Peyer's patch (tissue), 4 donors: ENCODE measurements at regions not wholly inside any gene's neighbourhood (a gene's known extent, or its start where the extent isn't known, plus 50 kb on each side); places are given as distances from the start of the nearest gene placed in this dataset.

Experiments used
- DNase-seq, 3 donors: peaks; one replicate each; pipeline ENCODE4 v3.0.0-alpha.2; 2017 to 2019
- H3K27ac ChIP-seq, 4 donors: fragments of 200-600 bp; sonication (generic); one replicate each; pipeline ENCODE4 v1.5.1; 2016 to 2019
- H3K27me3 ChIP-seq, 2 donors: fragments of 200-600 bp; sonication (generic); one replicate each; pipeline ENCODE4 v1.5.1; 2019
- H3K36me3 ChIP-seq, 3 donors: fragments of 200-600 bp; sonication (generic); one replicate each; pipeline ENCODE4 v1.5.1; 2016 to 2019
- H3K4me1 ChIP-seq, 4 donors: fragments of 200-600 bp; sonication (generic); one replicate each; pipeline ENCODE4 v1.5.1; 2016 to 2019
- H3K4me3 ChIP-seq, 4 donors: fragments of 200-600 bp; sonication (generic); 1 replicate in 3 of 4; 2 replicates in 1 of 4; pipeline ENCODE4 v1.5.1; 2016 to 2019; ENCODE audit warnings: mild to moderate bottlenecking in 1 of 4
- H3K9me3 ChIP-seq, 4 donors: fragments of 200-600 bp; sonication (generic); one replicate each; pipeline ENCODE4 v1.5.1; 2016 to 2019; ENCODE audit warnings: mild to moderate bottlenecking in 1 of 4
- POLR2A ChIP-seq, 2 donors: fragments of 450-650 bp; IDR thresholded peaks; one replicate each; pipeline ENCODE4 v1.5.1; 2017; ENCODE audit warnings: antibody characterized with exemption in 2 of 2, mild to moderate bottlenecking in 2 of 2, moderate library complexity in 2 of 2
- TF ChIP-seq, protein P1 (sequence below), 6 experiments: fragments of 450-650 bp in 4 of 6; fragments of 200-600 bp in 2 of 6; sonication (generic) in 1 of 6; IDR thresholded peaks; one replicate each; pipeline ENCODE4 v1.5.1; 2017 to 2019; ENCODE audit warnings: antibody characterized with exemption in 6 of 6, mild to moderate bottlenecking in 3 of 6, moderate library complexity in 1 of 6

GRCh38 chr18:30743033-30743432, 299.5 kb downstream of the DSC3 start:
- H3K4me3 ChIP-seq = no peak overlapping the region
- no peaks in the 10 kb centered on the region for H3K36me3 ChIP-seq
- no peaks in the 10 kb centered on the region for H3K4me1 ChIP-seq
- DNase-seq = no peak
- TF ChIP-seq, protein P1, sequence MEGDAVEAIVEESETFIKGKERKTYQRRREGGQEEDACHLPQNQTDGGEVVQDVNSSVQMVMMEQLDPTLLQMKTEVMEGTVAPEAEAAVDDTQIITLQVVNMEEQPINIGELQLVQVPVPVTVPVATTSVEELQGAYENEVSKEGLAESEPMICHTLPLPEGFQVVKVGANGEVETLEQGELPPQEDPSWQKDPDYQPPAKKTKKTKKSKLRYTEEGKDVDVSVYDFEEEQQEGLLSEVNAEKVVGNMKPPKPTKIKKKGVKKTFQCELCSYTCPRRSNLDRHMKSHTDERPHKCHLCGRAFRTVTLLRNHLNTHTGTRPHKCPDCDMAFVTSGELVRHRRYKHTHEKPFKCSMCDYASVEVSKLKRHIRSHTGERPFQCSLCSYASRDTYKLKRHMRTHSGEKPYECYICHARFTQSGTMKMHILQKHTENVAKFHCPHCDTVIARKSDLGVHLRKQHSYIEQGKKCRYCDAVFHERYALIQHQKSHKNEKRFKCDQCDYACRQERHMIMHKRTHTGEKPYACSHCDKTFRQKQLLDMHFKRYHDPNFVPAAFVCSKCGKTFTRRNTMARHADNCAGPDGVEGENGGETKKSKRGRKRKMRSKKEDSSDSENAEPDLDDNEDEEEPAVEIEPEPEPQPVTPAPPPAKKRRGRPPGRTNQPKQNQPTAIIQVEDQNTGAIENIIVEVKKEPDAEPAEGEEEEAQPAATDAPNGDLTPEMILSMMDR (IDR thresholded peaks at IDR 0.05) = no peak
- TF ChIP-seq POLR2A (IDR thresholded peaks at IDR 0.05) = no peak
- H3K27me3 ChIP-seq = no peaks in the 10 kb centered on the region
- no peak overlapping the region for H3K27ac ChIP-seq
- no peaks in the 10 kb centered on the region for H3K9me3 ChIP-seq

- no peaks in the 10 kb centered on the region for H3K27me3 ChIP-seq
- no peaks in the 10 kb centered on the region for H3K4me1 ChIP-seq
- H3K27ac ChIP-seq = no peak overlapping the region
- no peaks in the 10 kb centered on the region for H3K9me3 ChIP-seq
- no peak overlapping the region for H3K4me3 ChIP-seq
- H3K36me3 ChIP-seq = no peaks in the 10 kb centered on the region
- DNase-seq = no peak
- TF ChIP-seq POLR2A (IDR thresholded peaks at IDR 0.05) = no peak
- TF ChIP-seq, protein P1 (IDR thresholded peaks at IDR 0.05) = no peak
These were observed 311.6 kb downstream of the DSC3 start for GRCh38 chr18:30730915-30731314.

GRCh38 chr18:30727849-30728248, 314.7 kb downstream of the DSC3 start:
- TF ChIP-seq POLR2A (IDR thresholded peaks at IDR 0.05) = no peak
- TF ChIP-seq, protein P1 (IDR thresholded peaks at IDR 0.05) = no peak
- DNase-seq = no peak
- Histone ChIP-seq H3K4me1 (no peaks in the 10 kb centered on the region), H3K9me3 (no peaks in the 10 kb centered on the region), H3K36me3 (no peaks in the 10 kb centered on the region), H3K27ac (no peak overlapping the region), H3K27me3 (no peaks in the 10 kb centered on the region), H3K4me3 (no peak overlapping the region)

DNA sequence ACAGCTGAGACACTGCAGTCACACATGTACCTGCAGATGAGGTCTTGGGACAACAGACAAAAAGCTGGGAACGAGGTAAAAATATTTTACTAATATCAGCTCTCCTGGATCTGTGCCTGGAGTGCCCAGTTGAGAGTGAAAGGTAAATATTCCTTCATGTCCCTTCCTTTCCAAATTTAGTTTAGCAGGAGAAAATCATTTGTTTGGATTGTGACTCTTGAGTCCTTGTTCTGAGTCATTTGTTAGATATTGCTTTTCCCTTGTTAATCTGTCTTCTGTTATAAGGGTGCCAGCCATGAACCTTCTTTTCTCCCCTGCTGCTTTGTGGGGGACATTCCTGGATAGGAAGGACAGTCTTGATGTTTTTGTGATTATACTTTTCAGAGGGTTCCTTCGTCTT, 329.2 kb downstream of the DSC3 start:
- no peaks in the 10 kb centered on the region for H3K36me3 ChIP-seq
- DNase-seq = no peak
- no peaks in the 10 kb centered on the region for H3K27me3 ChIP-seq
- H3K9me3 ChIP-seq = no peaks in the 10 kb centered on the region
- H3K27ac ChIP-seq = no peak overlapping the region
- no peaks in the 10 kb centered on the region for H3K4me1 ChIP-seq
- H3K4me3 ChIP-seq = no peak overlapping the region
- no peak for TF ChIP-seq POLR2A (IDR thresholded peaks at IDR 0.05)
- TF ChIP-seq, protein P1 (IDR thresholded peaks at IDR 0.05) = no peak

- Histone ChIP-seq H3K27ac (no peak overlapping the region), H3K9me3 (no peaks in the 10 kb centered on the region), H3K4me1 (no peaks in the 10 kb centered on the region), H3K27me3 (no peaks in the 10 kb centered on the region), H3K36me3 (no peaks in the 10 kb centered on the region), H3K4me3 (no peak overlapping the region)
- DNase-seq = no peak
- TF ChIP-seq POLR2A (IDR thresholded peaks at IDR 0.05) = no peak
- TF ChIP-seq, protein P1 (IDR thresholded peaks at IDR 0.05) = no peak
These were observed 330.2 kb downstream of the DSC3 start for GRCh38 chr18:30712383-30712782.

- no peaks in the 10 kb centered on the region for H3K9me3 ChIP-seq
- no peak for DNase-seq
These were observed 332.9 kb downstream of the DSC3 start for GRCh38 chr18:30709595-30709994.

More at GRCh38 chr18:30709595-30709994, 332.9 kb downstream of the DSC3 start:
- no peak for TF ChIP-seq POLR2A (IDR thresholded peaks at IDR 0.05)
- TF ChIP-seq, protein P1 (IDR thresholded peaks at IDR 0.05) = no peak
- H3K27me3 ChIP-seq = no peaks in the 10 kb centered on the region
- H3K4me1 ChIP-seq = no peaks in the 10 kb centered on the region
- no peak overlapping the region for H3K4me3 ChIP-seq
- H3K27ac ChIP-seq = no peak overlapping the region
- H3K36me3 ChIP-seq = no peaks in the 10 kb centered on the region
